Fibroblast of pulmonary artery (primary cell): ENCODE measurements at regions not wholly inside any gene's neighbourhood (a gene's known extent, or its start where the extent isn't known, plus 50 kb on each side); places are given as distances from the start of the nearest gene placed in this dataset.

Source experiments
- DNase-seq: peaks from one replicate; pipeline ENCODE4 v3.0.0-alpha.2; 2010; ENCODE audit warnings: low read depth
- H3K4me3 ChIP-seq: replicated peaks from 2 replicates; pipeline ENCODE4 v1.5.1; 2011; ENCODE audit warnings: low read depth, mild to moderate bottlenecking, control low read depth, low read length, moderate library complexity
- TF ChIP-seq, protein P1 (sequence below): IDR thresholded peaks from 2 replicates; pipeline ENCODE4 v1.5.1; 2011; ENCODE audit warnings: mild to moderate bottlenecking, control low read depth, low read length, inconsistent platforms; ENCODE audit errors: missing control alignments

DNA sequence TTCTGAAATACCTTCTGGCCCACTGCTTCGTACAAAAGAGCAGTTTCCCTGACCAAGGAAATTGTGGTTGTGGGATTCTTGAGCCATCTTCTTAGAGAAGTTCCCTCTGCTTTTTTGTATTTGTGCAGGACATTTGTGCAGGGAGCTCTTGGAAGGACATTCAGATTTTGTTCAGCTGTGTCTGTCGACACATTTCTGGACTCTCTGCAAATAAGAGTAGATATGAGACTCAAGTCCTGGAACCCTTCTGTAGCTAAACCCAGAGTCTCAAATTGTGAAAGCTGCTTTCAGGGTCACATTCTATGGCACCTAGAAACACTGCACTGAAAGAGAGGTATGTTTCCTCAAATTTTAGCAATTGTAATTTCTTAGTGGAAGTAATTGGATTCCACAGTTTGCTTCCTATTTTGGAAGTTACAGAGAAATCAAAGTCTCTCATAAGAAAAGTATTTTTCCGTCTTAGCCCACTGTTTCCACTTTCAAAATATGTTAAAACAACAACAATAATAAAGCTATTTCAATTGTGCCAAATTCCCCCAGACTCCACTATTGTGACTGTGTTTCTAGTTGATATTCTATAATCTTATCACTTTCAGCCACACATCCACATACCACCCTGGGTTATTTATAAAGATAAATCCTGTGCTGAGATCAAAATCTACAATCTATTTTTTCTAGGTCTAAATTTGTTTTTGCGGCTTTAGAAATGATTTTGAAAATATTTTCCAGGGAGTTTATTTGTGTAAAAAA lies 224.0 kb downstream of the COG6 start:
- TF ChIP-seq, protein P1, sequence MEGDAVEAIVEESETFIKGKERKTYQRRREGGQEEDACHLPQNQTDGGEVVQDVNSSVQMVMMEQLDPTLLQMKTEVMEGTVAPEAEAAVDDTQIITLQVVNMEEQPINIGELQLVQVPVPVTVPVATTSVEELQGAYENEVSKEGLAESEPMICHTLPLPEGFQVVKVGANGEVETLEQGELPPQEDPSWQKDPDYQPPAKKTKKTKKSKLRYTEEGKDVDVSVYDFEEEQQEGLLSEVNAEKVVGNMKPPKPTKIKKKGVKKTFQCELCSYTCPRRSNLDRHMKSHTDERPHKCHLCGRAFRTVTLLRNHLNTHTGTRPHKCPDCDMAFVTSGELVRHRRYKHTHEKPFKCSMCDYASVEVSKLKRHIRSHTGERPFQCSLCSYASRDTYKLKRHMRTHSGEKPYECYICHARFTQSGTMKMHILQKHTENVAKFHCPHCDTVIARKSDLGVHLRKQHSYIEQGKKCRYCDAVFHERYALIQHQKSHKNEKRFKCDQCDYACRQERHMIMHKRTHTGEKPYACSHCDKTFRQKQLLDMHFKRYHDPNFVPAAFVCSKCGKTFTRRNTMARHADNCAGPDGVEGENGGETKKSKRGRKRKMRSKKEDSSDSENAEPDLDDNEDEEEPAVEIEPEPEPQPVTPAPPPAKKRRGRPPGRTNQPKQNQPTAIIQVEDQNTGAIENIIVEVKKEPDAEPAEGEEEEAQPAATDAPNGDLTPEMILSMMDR = no peak
- no peak overlapping the region for H3K4me3 ChIP-seq
- no peak for DNase-seq

DNA sequence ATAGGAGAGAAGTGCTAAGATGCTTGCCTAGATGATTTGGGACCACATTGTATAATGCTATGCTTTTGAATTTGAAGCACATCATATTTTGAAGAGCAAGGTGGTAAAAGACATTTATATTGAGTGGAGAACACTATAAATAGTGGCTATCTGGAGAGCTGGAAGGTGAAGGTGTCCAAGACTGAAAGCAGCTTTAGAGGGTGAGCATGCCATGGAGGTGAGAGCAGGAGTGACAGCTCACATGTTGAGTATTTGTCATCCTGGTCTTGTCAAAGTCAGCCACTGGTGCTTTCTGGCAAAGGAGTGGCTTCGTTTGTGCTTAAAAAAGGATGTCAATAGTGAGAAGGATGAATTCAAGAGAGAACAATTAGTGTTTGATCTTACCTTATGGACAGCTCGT lies 225.9 kb downstream of the COG6 start:
- no peak for DNase-seq
- TF ChIP-seq, protein P1 = no peak
- H3K4me3 ChIP-seq = no peak overlapping the region

DNA sequence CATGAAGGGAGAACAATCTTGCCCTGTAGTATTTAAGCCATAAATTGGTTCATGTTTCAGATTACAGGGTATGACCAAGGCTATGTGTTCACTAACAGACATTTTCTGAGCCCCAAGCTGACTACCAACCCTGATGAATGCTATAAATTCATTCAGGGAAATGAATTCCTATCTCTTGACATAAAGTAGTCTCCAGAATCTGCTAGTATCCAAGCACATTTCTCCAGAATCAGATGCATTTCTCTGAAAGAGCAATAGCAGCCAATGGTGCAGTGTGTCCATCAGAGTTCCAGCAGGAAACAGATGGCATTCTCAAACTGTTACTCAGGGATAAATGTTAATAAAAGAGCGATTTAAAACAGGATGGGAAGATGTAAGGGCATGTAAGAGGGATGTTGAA lies 226.4 kb downstream of the COG6 start:
- no peak overlapping the region for H3K4me3 ChIP-seq
- TF ChIP-seq, protein P1 = no peak
- peak; percentile 32 for DNase-seq

DNA sequence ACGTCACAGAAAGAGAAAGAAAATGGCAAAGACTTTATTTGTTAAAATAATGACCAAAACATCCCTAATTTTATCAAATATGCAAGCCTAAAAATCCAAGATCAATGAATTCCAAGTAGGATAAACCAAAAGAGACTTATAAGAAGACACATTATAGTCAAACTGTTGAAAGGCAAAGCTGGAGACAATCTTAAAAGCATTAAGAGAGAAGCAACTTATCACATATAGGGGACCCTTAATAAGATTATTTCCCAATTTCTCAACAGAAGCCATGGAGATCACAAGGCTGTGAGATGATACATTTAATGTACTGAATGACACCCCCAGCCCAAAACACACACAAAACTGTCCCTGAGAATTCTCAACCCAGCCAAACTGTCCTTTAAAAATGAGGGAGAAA lies 228.7 kb downstream of the COG6 start:
- TF ChIP-seq, protein P1 = no peak
- no peak for DNase-seq
- no peak overlapping the region for H3K4me3 ChIP-seq

DNA sequence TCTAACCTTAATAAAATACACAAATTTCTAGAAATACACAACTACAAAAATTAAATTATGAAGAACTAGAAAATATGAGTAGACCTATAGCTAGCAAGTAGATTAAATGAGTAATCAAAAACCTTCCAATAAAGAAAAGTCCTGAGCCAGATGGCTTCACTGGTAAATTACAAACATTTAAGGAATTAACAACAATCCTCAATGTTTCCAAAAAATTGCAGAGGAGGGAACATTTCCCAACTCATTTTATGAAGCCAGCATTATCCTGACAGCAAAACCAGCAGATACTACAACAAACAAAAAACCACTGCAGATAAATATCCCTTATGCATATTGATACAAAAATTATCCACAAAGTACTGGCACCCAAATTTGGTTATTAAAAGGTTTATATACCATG lies 230.9 kb downstream of the COG6 start:
- DNase-seq = no peak
- TF ChIP-seq, protein P1 = no peak
- no peak overlapping the region for H3K4me3 ChIP-seq

DNA sequence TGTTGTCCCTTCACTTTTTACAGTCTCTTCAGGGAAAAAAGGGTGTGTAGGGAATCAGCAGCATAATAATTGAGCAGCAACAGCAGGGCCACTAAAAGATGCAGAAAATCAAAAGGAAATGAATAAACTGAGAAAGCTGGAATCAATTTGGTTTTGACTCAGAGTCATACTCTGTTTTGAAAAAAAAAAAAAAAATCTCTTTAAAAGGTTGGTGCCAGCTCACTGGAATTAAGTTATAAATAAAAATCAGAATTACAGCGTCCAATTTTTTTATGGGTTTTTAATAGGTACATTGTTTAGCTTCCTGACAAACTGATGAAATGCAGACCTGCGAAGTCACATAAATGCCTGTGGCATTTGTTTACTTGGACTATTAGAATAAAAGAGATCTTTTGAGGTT lies 231.9 kb downstream of the COG6 start:
- TF ChIP-seq, protein P1 = no peak
- no peak overlapping the region for H3K4me3 ChIP-seq
- no peak for DNase-seq
